Stimulated activated CD8-positive, alpha-beta memory T cell treated with anti-CD3 and anti-CD28 coated beads, Interleukin-4, amount 100 ng/mL, for 48 hours (primary cell): ENCODE measurements at regions not wholly inside any gene's neighbourhood (a gene's known extent, or its start where the extent isn't known, plus 50 kb on each side); places are given as distances from the start of the nearest gene placed in this dataset.
"Not testable (repeated sequence)": the region's sequence is repeated elsewhere in the genome, so short reads cannot be mapped to it uniquely, and the experiment has no call there.

ENCODE experiments used
- DNase-seq: peaks from one replicate; pipeline ENCODE4 v3.0.0-alpha.2; 2020

GRCh38 chr4:74505355-74505978, 60.5 kb downstream of the AREG start:
- DNase-seq, result not testable (repeated sequence)

- not testable (repeated sequence) for DNase-seq
Measured at GRCh38 chr4:74509363-74509762, 64.4 kb downstream of the AREG start.

GRCh38 chr4:74516303-74516702, 71.4 kb downstream of the AREG start:
- no peak for DNase-seq

- DNase-seq, result no peak
Measured at GRCh38 chr4:74517996-74518395, 73.1 kb downstream of the AREG start.

- no peak for DNase-seq
Measured at GRCh38 chr4:74522251-74522991, 77.5 kb downstream of the AREG start.

- DNase-seq, result no peak
Measured at GRCh38 chr4:74523096-74523495, 78.2 kb downstream of the AREG start.

- no peak for DNase-seq
Measured at GRCh38 chr4:74524985-74525384, 80.0 kb downstream of the AREG start.

GRCh38 chr4:74527049-74527448, 82.1 kb downstream of the AREG start:
- no peak for DNase-seq

- no peak for DNase-seq
Measured at GRCh38 chr4:74528178-74528577, 83.2 kb downstream of the AREG start.

- no peak for DNase-seq
Measured at GRCh38 chr4:74529284-74530041, 84.5 kb downstream of the AREG start.

GRCh38 chr4:74531963-74532794, 87.2 kb downstream of the AREG start:
- DNase-seq, result no peak

GRCh38 chr4:74534121-74534520, 89.2 kb downstream of the AREG start:
- DNase-seq, result no peak

- DNase-seq, result no peak
Measured at GRCh38 chr4:74534936-74535335, 90.0 kb downstream of the AREG start.

- DNase-seq, result no peak
Measured at GRCh38 chr4:74535512-74535911, 90.6 kb downstream of the AREG start.

GRCh38 chr4:74536557-74536956, 91.6 kb downstream of the AREG start:
- no peak for DNase-seq

GRCh38 chr4:74537459-74537858, 92.5 kb downstream of the AREG start:
- no peak for DNase-seq

- DNase-seq, result no peak
Measured at GRCh38 chr4:74539044-74539790, 94.3 kb downstream of the AREG start.

GRCh38 chr4:74540193-74540592, 95.3 kb downstream of the AREG start:
- DNase-seq, result no peak

- no peak for DNase-seq
Measured at GRCh38 chr4:74541667-74542066, 96.7 kb downstream of the AREG start.

- DNase-seq, result no peak
Measured at GRCh38 chr4:74543231-74543781, 98.4 kb downstream of the AREG start.

GRCh38 chr4:74543983-74544382, 99.0 kb downstream of the AREG start:
- DNase-seq, result no peak
